Bronchial epithelial cell (primary cell): ENCODE measurements at regions not wholly inside any gene's neighbourhood (a gene's known extent, or its start where the extent isn't known, plus 50 kb on each side); places are given as distances from the start of the nearest gene placed in this dataset.
A peak's percentile ranks its signal among the peaks of the same experiment; 100 is the strongest.

Experiments used
- DNase-seq: peaks from one replicate; pipeline ENCODE4 v3.0.0-alpha.2; 2010; ENCODE audit warnings: low read depth
- FAIRE-seq: peaks from 2 replicates; lab custom pipeline; 2011; peaks lifted over from hg19 to GRCh38; lab: Jason Lieb, UNC
- H3K27me3 ChIP-seq: 2 replicates; pipeline ENCODE4 v1.5.1; 2011; ENCODE audit warnings: low read length; ENCODE audit not compliant: control insufficient read depth, insufficient read depth
- H3K36me3 ChIP-seq: 2 replicates; pipeline ENCODE4 v1.5.1; 2011; ENCODE audit warnings: low read length; ENCODE audit not compliant: control insufficient read depth, insufficient read depth
- H3K4me3 ChIP-seq: 2 replicates; pipeline ENCODE4 v1.5.1; 2011; ENCODE audit warnings: mild to moderate bottlenecking, low read depth, low read length, control low read depth
- TF ChIP-seq, protein P1 (sequence below): IDR thresholded peaks from 2 replicates; pipeline ENCODE4 v1.5.1; 2011; ENCODE audit warnings: mild to moderate bottlenecking, moderate library complexity, low read length, control low read depth, inconsistent platforms; ENCODE audit not compliant: insufficient read depth, severe bottlenecking

DNA sequence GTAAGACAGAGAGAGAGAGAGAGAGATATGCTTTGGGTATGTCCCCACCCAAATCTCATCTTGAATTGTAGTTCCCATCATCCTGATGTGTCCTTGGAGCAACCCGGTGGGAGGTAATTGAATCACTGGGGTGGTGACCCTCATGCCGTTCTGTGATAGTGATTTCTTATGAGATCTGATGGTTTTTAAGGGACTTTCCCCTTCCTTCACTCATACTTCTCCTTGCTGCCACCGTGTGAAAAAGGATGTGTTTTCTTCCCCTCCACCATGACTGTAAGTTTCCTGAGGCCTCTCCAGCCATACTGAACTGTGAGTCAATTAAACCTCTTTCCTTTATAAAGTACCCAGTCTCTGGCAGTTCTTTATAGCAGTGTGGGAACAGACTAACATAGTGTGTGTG lies 60.3 kb downstream of the EOMES start:
- DNase-seq (no peak), FAIRE-seq (no peak)
- Histone ChIP-seq H3K27me3 (no peaks in the 10 kb centered on the region), H3K4me3 (no peak overlapping the region), H3K36me3 (no peaks in the 10 kb centered on the region)
- TF ChIP-seq, protein P1, sequence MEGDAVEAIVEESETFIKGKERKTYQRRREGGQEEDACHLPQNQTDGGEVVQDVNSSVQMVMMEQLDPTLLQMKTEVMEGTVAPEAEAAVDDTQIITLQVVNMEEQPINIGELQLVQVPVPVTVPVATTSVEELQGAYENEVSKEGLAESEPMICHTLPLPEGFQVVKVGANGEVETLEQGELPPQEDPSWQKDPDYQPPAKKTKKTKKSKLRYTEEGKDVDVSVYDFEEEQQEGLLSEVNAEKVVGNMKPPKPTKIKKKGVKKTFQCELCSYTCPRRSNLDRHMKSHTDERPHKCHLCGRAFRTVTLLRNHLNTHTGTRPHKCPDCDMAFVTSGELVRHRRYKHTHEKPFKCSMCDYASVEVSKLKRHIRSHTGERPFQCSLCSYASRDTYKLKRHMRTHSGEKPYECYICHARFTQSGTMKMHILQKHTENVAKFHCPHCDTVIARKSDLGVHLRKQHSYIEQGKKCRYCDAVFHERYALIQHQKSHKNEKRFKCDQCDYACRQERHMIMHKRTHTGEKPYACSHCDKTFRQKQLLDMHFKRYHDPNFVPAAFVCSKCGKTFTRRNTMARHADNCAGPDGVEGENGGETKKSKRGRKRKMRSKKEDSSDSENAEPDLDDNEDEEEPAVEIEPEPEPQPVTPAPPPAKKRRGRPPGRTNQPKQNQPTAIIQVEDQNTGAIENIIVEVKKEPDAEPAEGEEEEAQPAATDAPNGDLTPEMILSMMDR, result no peak

GRCh38 chr3:27659279-27660021 lies 62.7 kb downstream of the EOMES start:
- FAIRE-seq (no peak), DNase-seq (peak; percentile 51)
- Histone ChIP-seq H3K4me3 (no peak overlapping the region), H3K27me3 (no peaks in the 10 kb centered on the region), H3K36me3 (no peaks in the 10 kb centered on the region)
- TF ChIP-seq, protein P1, result peak; percentile 77

- TF ChIP-seq, protein P1, result no peak
- DNase-seq (no peak), FAIRE-seq (no peak)
- Histone ChIP-seq H3K27me3 (no peaks in the 10 kb centered on the region), H3K4me3 (no peak overlapping the region), H3K36me3 (no peaks in the 10 kb centered on the region)
Observed at GRCh38 chr3:27658741-27659140, 63.4 kb downstream of the EOMES start.

GRCh38 chr3:27657871-27658270 lies 64.3 kb downstream of the EOMES start:
- Histone ChIP-seq H3K4me3 (no peak overlapping the region), H3K27me3 (no peaks in the 10 kb centered on the region), H3K36me3 (no peaks in the 10 kb centered on the region)
- DNase-seq, result peak; percentile 66
- FAIRE-seq, result no peak
- TF ChIP-seq, protein P1, result no peak

GRCh38 chr3:27657404-27657803 lies 64.7 kb downstream of the EOMES start:
- TF ChIP-seq, protein P1, result no peak
- peak; percentile 79 for DNase-seq
- no peaks in the 10 kb centered on the region for H3K27me3 ChIP-seq
- no peaks in the 10 kb centered on the region for H3K36me3 ChIP-seq
- no peak overlapping the region for H3K4me3 ChIP-seq
- no peak for FAIRE-seq

DNA sequence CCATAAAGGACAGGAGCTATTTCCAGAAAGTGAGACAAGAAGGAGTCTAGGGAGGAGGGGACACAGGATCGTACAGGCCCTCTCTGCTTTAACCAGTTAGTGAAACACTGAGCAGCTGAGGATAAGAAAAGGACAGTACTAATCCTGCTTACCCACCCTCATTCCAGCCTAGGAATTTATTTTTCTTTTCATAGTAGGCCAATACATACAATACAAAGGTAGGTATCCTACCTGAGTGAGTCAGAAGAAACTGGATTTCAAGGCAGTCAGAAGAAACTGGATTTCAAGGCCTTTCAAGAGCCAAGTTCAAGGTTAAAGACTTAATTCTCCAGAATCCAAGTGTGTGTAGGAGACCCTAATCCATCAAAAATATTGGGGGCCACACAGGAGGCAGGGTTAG lies 65.3 kb downstream of the EOMES start:
- no peaks in the 10 kb centered on the region for H3K27me3 ChIP-seq
- DNase-seq (peak; percentile 46), FAIRE-seq (no peak)
- TF ChIP-seq, protein P1, result no peak
- no peak overlapping the region for H3K4me3 ChIP-seq
- no peaks in the 10 kb centered on the region for H3K36me3 ChIP-seq
